Right lobe of liver (tissue), 4 donors: ENCODE measurements at regions not wholly inside any gene's neighbourhood (a gene's known extent, or its start where the extent isn't known, plus 50 kb on each side); places are given as distances from the start of the nearest gene placed in this dataset.

Source experiments
- CTCF ChIP-seq, 4 donors: fragments of 200-600 bp in 3 of 4; fragments of 450-650 bp in 1 of 4; IDR thresholded peaks; one replicate each; pipeline versions ENCODE4 v1.5.1 to v1.8.0; 2016 to 2022; ENCODE audit warnings: antibody characterized with exemption in 4 of 4, mild to moderate bottlenecking in 2 of 4
- POLR2A ChIP-seq: fragments of 450-650 bp; IDR thresholded peaks from one replicate; pipeline ENCODE4 v1.6.1; 2017; ENCODE audit warnings: antibody characterized with exemption, mild to moderate bottlenecking
- donor health status: DM: no; HTN: no; CAD: no.
- donor health status: DM: no; HTN: no; CAD: no.
- donor health status: DM: no; HTN: yes; CAD: no.

GRCh38 chr6:19391926-19392325, 445.2 kb upstream of the ID4 start:
- TF ChIP-seq POLR2A (no peak), CTCF (IDR thresholded peaks at IDR 0.05) (no peak)
